Daoy (cell line): ENCODE measurements at regions not wholly inside any gene's neighbourhood (a gene's known extent, or its start where the extent isn't known, plus 50 kb on each side); places are given as distances from the start of the nearest gene placed in this dataset.
"Not testable (repeated sequence)": the region's sequence is repeated elsewhere in the genome, so short reads cannot be mapped to it uniquely, and the experiment has no call there.

Source experiments
- DNase-seq: peaks from one replicate; pipeline ENCODE4 v3.0.0-alpha.2; 2015; ENCODE audit warnings: low read depth

- DNase-seq: no peak
These were observed 65.0 kb upstream of the IQSEC1 start for GRCh38 chr3:13137941-13138832.

DNA sequence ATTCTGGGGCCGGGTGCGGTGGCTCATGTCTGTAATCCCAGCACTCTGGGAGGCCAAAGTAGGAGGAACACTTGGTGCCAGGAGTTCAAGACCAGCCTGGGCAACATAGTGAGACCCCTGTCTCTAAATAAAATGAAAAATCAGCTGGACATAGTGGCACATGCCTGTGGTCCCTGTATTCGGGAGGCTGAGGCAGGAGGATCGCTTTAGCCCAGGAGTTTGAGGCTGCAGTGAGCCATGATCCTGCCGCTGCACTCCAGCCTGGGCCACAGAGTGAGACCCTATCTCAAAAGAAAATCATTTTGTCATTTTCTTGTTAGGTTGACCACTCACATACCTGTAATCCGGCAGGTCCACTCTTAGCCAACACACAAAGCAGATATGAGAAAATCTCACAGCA lies 63.6 kb upstream of the IQSEC1 start:
- not testable (repeated sequence) for DNase-seq

DNA sequence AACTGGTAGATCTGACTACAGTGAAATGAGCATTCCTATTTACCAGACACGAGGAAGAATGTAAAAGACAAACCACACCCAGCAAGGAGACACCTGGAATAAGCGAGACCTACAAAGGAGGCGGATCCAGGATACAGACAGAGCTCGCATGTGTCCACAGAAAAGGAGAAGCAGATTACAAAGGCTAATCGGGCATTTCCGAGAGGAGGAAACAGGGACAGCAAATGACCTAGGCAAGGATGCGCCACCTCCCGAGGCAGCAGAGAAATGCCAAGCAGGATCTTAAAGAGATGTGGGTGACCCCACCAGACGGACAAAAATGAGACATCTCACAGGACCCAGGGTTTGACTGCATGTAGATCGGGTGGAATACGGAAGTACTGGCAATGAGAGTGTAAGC lies 63.2 kb upstream of the IQSEC1 start:
- no peak for DNase-seq

DNA sequence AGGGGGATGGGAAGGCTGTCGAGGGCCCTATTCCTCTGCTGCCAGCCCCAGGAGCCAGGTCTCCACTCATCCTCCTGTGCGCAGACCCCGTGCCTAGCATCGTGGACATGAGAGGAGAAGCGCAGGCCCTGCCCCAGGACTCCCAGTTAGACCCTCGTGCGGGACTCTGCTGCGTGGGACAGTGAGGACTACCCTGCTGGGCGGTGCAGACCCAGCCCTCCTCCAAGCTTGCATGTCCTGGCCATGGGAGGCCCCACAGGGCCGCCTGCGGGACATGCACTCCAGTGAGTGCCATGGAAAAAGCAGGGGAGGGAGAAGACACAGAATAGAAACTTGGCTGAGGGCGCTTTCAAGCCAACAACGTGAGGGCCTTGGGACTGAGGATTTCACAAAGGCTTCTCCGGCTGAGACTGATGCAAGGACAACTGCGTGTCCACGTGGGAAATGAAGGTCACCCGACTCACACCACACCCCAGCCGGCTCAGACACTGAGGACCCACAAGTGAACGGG lies 62.6 kb upstream of the IQSEC1 start:
- no peak for DNase-seq

DNA sequence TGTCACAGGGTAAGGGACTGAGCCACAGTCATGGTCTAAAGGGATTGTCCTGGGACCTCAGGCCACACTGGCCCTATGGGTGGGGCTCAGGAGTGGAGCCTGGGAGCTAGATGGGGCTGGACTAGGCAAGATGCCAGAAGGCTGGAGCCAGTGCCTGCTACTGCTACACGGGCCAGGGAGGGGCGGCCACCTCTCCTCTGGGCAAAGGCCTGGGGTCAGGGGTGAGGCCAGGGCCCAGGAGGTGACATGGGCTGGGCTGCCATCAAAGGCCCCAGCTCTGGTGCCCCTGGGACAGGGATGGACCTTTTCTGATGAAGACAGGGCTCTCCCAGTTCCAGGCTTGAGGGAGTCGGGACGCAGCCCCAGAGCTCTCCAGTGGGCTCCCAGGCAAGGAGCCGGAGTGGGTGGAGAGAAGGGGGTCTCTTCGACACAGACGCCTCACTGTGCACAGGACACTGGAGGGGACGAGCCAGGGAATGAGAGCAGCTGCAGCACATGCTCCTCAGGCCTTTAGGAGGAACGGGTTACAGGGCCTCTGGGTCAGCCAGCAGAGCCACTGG lies 62.1 kb upstream of the IQSEC1 start:
- DNase-seq: no peak

DNA sequence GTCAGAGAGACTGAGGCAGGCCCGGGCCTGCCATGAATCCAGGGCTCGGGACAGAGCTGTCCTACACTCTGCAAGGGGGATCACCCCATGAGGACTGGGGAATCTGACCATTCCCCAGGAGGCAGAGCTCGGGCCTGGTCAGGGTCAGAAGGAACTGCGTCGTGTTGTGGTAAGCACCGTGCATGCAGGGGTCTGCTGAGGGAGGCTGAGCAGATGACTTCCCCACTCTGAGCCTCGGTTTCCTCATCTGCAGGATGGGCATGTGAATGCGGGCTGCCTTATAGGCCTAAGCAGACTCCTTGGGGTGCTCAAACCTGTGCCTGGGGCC lies 61.6 kb upstream of the IQSEC1 start:
- DNase-seq: no peak

- no peak for DNase-seq
These were observed 61.1 kb upstream of the IQSEC1 start for GRCh38 chr3:13134166-13134878.

GRCh38 chr3:13133471-13133981 lies 60.3 kb upstream of the IQSEC1 start:
- DNase-seq: no peak

DNA sequence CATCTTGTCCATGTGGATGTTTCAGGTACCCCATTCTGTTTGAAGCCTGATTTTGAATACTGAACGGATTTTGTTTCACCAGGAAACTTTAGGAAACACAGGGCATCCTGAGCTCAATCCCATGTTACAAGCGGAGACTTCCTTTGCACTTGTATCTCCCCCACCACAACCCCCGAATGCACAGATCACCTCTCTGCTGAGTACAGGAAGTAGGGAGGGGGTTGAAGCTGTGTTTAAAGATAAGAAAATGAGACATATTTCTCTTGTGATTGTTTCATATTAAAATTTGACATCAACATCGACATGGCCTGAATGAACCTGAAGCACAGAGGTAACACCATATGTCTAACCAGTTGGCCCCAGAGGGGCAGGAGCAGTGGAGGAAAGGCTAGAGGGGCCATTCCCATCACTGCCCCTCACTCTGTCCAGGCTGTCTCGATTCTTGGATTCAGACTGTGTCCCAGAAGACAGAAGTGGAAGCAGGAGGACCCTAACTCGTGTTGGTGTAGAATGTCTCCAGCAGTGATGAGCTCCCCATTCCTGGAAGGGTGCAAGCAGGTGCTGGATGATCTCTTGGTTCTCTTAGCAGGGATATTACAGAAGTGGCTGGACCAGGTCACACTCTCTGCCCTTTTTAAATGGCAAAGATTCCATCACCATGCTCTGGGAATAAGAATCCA lies 59.6 kb upstream of the IQSEC1 start:
- no peak for DNase-seq

GRCh38 chr3:13132281-13132680 lies 59.1 kb upstream of the IQSEC1 start:
- DNase-seq: no peak

DNA sequence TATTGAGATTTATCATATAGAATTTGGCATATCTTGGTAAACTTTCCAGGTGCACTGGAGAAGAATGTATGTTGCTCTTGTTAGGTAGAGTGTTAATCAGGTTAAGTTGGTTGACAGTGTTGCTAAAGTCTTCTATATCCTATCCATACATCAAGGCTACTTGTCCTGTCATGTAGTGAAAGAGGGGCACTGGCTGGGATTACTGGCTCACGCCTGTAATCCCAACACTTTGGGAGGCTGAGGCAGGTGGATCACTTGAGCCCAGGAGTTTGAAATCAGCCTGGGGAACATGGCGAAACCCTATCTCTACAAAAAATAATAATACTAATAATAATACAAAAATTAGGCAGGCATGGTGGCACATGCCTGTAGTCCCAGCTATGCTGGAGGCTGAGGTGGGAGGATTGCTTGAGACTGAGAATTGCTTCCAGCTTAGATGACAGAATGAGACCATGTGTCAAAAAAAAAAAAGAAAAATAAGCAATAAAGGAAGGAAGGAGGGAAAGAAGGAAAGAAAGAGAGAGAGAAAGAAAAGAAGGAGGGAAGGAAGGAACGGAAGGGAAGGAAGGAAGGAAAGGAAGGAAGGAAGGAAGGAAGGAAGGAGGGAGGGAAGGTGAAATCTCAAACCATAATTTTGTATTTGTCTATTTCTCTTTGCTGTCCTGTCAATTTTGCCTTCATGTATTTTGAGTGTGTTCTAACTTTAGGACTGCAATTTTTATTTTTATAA lies 57.4 kb upstream of the IQSEC1 start:
- no peak for DNase-seq

- no peak for DNase-seq
These were observed 52.1 kb upstream of the IQSEC1 start for GRCh38 chr3:13125092-13126015.

GRCh38 chr3:13124631-13125030 lies 51.4 kb upstream of the IQSEC1 start:
- no peak for DNase-seq

DNA sequence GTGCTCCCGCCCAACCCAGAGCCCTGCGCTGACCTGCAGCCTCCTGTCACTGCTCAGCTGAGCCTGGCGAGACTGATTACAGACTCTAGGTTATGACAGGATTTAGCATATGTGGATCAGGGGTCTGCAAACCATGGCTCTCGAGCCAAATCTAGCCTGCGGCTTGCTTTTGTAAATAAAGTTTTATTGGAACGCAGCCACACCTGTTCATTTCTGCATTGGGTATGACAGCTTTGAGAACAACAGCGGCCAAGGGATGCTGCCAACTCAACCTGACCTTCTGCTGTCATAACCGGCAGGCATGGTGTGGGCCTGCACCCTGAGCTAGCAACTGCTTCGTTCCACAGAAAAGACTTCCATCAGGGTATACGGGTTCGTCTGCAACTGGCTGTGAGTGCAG lies 50.5 kb upstream of the IQSEC1 start:
- DNase-seq: no peak

- DNase-seq: no peak
These were observed 49.9 kb upstream of the IQSEC1 start for GRCh38 chr3:13123013-13123654.
